AG08396 (cell line): ENCODE measurements at regions not wholly inside any gene's neighbourhood (a gene's known extent, or its start where the extent isn't known, plus 50 kb on each side); places are given as distances from the start of the nearest gene placed in this dataset.
"Not testable (repeated sequence)": the region's sequence is repeated elsewhere in the genome, so short reads cannot be mapped to it uniquely, and the experiment has no call there.

Experiments used
- DNase-seq: peaks from one replicate; pipeline ENCODE4 v3.0.0; 2012; ENCODE audit warnings: low spot score, mixed read lengths

DNA sequence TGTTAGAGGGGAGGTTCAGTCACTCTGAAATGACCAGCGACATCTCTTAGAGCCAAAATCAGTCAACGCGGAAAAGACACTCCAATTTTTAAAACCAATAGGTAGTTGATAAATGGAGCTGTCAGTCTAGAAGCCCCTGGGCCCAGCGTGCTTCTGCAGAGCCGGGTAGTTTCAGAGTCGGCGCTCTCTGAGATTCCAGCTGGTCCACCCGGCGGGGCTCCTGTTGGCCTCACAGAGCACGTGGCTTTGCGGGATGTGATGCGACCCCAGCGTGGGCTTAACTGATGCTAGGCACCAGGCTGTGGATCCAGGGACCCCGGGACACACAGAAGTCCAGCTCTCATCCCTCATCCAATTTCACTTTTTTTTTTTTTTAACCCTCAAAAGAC lies 245.9 kb downstream of the BCL2L11 start:
- not testable (repeated sequence) for DNase-seq

GRCh38 chr2:111367080-111367479 lies 246.4 kb downstream of the BCL2L11 start:
- not testable (repeated sequence) for DNase-seq

DNA sequence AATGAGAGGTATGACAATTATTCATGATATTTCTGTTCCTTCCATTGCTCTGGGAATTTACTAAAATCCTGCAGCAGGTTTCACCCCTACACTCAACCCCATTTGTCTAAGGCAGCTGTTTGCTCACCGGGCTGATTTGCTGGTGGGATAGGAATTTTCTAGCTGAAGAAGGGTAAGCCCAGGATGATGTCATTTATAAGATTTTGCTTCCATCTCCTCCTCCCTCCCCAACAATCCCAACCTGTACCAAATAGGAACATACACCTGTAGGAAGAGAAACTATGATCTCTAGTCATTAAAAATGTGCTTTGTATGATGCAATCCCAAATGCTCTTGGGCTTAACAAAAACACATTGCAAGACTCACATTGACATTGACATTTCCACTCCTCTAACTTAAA lies 247.2 kb downstream of the BCL2L11 start:
- not testable (repeated sequence) for DNase-seq

GRCh38 chr2:111368288-111368687 lies 247.6 kb downstream of the BCL2L11 start:
- not testable (repeated sequence) for DNase-seq

GRCh38 chr2:111373060-111373459 lies 252.3 kb downstream of the BCL2L11 start:
- not testable (repeated sequence) for DNase-seq

- DNase-seq, result not testable (repeated sequence)
These were observed 253.3 kb downstream of the BCL2L11 start for GRCh38 chr2:111373989-111374388.

DNA sequence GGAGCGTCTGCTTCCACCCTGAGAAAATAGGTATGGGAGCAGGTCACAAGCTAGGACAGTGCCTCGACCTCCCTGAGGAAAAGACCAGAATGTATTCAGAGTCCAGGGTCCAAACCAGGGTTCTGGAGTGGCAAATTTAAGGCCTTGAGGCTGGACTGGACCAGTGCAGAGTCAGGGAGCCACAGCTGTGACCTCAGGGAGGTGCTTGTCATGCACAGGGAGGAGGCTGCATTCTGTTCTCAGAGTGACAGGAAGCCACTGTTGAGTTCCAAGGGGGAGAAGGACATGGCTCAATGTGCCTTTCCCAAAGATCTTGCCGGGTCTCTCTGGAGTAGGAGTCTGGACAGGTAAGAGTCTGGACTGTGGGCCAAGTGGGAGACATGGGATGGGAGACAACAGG lies 254.0 kb downstream of the BCL2L11 start:
- not testable (repeated sequence) for DNase-seq

- DNase-seq, result not testable (repeated sequence)
These were observed 254.7 kb downstream of the BCL2L11 start for GRCh38 chr2:111375320-111375883.

- DNase-seq, result not testable (repeated sequence)
These were observed 255.7 kb downstream of the BCL2L11 start for GRCh38 chr2:111376272-111376970.

DNA sequence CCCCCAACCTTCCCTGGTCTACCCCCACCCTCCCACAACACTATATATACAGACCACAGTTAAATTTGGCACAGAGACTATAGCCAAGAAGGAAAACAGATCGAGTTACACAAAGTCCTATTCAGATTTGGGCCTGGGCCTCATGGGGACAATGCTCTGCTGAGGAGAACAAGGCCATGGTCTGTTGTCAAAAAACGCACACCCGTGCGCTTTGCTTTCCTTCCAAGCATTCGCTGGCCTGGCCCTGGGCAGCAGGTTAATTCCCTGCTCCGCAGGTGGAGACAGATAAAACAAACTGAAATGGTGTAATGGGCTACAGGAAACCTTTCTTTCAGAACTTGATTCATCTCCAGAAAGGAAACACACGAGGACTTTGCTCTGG lies 256.2 kb downstream of the BCL2L11 start:
- DNase-seq, result not testable (repeated sequence)

DNA sequence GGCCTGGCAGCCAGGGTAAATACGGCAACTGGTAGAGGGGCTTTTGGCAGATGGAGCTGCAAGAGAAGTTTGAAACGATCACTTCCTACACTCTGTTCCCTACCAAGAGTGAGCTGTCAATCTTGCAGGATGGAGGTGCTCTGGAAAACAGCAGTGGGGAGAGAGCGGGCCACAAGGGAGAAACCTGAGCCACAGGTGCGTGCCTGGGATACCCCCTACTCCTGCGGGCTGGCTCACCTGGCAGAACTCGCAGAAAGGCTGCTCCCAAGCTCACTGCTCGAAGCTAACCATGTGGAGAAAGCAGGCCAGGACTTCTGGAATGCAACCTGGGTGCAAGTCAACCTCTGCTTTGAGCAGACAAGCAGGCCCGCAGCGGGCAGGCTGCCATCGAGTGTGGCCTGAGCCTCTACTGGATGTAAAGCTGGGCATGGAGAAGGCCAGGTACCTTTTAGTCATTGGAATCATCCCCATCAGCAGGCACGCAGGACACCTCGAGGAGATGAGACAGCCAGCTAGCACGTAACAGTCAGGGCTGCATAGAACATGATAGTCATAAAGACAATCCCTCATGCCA lies 256.8 kb downstream of the BCL2L11 start:
- not testable (repeated sequence) for DNase-seq

- DNase-seq, result not testable (repeated sequence)
These were observed 257.6 kb downstream of the BCL2L11 start for GRCh38 chr2:111378348-111378747.

DNA sequence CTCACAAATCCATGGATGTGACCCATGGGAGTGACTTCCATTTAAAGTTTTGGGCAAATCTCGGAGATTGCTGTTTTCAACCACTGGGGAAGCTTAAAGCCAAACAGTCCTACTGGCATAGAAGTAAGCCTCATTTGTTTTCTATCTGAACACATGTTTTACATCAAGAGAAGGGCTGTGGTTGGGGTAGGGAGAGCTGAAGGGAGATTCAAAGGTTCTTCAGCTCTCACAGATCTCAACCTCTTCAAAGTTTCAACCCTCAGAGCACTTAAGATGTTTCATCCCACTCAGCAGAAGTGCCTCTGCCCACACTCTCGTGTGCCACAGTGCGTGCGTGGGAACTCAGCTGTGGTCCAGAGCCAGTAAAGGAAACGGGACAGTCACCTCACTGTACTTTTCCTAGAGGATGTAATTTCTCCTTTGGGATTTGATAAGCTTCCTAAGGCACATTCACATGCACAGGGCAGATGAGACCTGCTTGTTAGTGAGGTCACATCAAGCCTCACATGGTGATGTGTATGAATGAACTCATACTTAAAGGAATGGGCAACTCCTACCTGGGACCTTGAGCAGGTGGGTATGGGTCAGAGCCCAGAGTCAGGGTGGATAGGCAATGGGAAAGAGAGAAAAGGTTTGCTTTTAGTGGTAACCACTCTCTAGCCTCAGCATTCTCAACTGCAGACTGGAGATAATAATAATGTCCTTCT lies 260.2 kb downstream of the BCL2L11 start:
- DNase-seq, result not testable (repeated sequence)

DNA sequence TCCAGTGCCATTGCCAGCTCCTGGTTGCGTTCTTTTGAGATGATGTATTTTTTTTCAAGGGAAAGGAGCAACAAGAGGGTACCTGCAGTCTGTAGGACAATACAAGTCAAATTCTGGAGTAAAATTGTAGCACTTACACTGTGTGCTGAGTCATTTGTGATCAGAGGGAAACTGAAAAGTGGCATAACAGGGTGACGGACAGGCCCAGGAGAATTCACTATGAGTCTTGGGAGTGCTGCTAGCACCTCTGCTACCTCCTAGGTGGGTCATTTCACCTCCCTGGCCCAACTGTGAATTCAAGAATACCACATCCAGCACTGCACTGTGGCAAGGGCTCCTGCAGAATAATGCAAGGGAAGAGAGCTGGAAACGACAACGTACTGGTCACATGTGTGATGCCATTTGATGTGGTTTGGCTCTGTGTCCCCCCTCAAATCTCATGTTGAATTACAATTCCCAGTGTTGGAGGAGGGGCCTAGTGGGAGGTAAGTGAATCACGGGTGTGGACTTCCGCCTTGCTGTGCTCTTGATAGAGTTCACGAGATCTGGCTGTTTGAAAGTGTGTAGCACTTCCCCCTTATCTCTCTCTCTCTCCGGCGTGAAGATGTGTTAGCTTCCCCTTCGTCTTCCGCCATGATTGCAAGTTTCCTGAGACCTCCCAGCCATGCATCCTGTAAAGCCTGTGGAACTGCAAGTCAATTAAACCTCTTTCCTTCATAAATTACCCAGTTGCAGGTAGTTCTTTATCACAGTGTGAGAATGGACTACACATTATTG lies 261.0 kb downstream of the BCL2L11 start:
- DNase-seq, result not testable (repeated sequence)

DNA sequence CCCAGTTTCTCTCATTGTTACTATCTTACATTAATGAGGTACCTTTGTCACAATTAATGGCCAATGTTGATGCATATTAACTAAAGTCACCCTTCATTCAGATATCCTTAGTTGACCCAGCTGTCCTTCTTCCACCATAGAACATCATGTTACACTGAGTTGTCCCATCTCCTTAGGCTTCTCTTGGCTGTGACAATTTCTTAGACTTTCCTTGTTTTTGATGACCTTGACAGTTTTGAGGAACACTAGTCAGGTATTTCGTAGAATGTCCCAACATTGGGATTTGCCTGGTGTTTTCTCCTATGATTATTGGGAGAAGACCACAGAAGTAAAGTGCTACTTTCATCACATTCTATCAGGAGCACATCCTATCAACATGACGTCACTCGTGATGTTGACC lies 261.8 kb downstream of the BCL2L11 start:
- not testable (repeated sequence) for DNase-seq

DNA sequence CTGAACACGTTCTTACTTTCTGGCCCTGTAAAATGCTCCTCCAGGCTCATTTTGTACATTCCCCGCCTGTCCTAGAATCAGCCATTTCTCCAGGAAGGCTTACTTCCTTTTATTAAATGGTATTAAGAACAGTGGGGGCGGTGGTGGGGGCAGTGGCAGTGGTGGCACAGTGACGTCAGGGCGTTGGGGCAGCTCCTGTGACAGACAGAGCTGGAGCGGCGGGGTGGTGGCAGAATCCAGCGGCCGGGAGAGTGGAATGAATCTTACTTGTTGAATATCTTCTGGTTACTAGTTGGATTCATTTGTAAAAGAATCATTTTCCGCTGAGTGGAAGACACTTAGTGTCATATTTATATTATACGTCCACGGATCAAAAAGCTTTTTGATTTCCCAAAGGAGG lies 262.6 kb downstream of the BCL2L11 start:
- not testable (repeated sequence) for DNase-seq

GRCh38 chr2:111385226-111385957 lies 264.7 kb downstream of the BCL2L11 start:
- DNase-seq, result not testable (repeated sequence)

DNA sequence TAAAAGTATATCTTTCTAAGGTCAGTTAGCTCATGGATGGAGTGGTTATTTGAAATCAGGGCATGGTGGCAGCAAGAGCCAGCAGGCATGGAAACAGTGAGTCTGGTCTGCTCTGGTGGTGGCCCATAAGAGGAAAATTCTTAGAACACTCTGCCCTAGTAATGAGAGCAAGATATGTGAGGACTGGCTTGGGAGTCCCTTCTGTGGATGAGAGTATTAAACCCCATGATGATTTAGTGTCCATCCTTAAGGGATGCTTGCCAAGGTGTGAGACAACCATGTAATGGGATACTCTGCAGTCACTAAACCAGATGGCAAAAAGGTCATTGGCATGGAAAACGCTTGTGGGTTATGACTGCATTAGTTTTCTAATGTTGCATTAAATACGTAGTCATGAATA lies 269.9 kb downstream of the BCL2L11 start:
- DNase-seq, result not testable (repeated sequence)

DNA sequence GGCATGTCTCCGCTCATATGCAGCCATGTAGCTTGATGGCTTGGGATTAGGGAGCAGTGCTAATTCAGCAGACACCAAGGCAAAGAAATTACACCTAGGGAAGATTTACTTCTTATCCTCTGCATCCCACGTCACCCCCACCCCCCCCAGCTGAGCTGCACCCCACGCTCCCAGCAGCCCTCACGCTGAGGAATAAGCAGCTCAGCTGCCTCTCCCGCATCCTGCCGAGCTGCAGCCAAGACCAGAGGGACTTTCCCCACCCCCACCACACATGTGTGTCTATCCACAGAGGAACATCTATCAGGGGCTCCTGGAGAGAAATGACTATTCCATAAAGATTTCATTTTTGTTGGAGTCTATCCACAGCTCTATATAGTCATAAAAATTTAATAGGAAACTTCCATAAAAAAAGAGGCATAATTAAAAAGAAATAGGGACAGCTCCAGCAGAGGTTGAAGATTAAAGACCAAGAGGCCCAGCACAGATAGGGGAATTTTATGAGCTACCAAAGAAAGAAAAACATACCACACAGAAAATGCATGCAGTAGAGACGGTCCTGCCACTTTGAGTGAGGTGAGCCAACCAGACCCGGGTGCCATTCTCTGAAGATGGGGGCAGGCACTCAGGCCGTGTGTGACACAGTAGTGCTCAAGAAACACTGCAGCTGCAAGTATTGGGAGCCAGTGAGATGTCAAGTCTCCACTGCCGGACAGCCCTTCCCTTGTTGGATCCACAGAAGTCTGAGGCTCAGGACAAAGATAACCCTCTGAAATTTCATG lies 274.8 kb downstream of the BCL2L11 start:
- peak; percentile 7 for DNase-seq

- DNase-seq, result not testable (repeated sequence)
These were observed 280.0 kb downstream of the BCL2L11 start for GRCh38 chr2:111400598-111401253.
